Fibroblast of upper back skin (primary cell): ENCODE measurements at regions not wholly inside any gene's neighbourhood (a gene's known extent, or its start where the extent isn't known, plus 50 kb on each side); places are given as distances from the start of the nearest gene placed in this dataset.

Experiments used
- DNase-seq: peaks from one replicate; pipeline ENCODE4 v3.0.0-alpha.2; 2013

DNA sequence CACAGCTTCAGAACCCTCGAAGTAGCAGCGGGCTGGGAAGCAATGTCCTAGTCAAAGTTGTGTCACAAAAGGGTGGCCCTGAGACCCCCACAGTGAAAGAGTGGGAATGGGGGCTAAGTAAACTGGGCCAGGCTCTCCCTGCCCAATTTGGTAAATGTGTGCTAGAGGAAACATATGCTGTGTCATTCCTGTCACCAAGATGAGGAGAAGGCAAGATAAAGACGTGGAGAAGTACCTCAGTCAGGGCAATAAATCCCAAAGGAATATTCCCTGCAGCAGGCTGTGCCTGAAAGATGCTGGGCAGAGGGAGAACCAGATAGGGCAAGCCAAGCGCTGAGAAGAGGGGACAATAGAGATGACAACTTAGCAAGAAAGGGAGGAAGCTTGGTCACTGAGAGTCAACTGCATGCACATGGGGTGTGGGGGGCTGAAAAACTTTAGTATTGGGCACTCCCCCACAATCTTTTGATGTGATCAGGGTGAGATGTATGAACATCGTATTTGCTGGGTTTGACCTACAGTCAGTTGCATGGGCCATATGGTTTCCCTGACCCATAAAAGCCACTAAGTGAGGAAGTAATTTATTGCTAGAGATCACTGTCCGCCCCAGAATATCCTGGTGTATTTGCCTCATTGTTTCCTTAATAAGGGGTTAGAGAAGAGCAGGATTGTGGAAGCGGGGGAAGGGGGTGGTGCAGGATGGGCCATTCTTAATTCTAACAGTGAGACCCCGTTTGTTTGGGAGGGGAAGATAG is 49.9 kb upstream of the CXCR4 start:
- no peak for DNase-seq
